Natural killer cell (primary cell): ENCODE measurements at regions not wholly inside any gene's neighbourhood (a gene's known extent, or its start where the extent isn't known, plus 50 kb on each side); places are given as distances from the start of the nearest gene placed in this dataset.

ENCODE experiments used
- ATAC-seq, 3 donors: fragments of 150-1000 bp in 2 of 3; fragments of 200-7000 bp in 1 of 3; cut with Tn5 transposase; 1 replicate in 1 of 3; 2 replicates in 2 of 3; pipeline ENCODE4 v1.10.0; 2021; ENCODE audit warnings: mild to moderate bottlenecking in 2 of 3, moderate library complexity in 2 of 3
- DNase-seq, 2 donors: peaks; one replicate each; pipeline versions ENCODE4 v3.0.0 to v3.0.0-alpha.2; 2013 to 2021; ENCODE audit warnings: mixed read lengths in 1 of 2
- H3K27ac ChIP-seq: one replicate; pipeline ENCODE4 v1.5.1; 2013; ENCODE audit warnings: mild to moderate bottlenecking, low read length
- H3K27me3 ChIP-seq: one replicate; pipeline ENCODE4 v1.6.1; 2013; ENCODE audit warnings: low read length; ENCODE audit not compliant: control insufficient read depth, insufficient read depth
- H3K36me3 ChIP-seq: one replicate; pipeline ENCODE4 v1.6.1; 2013; ENCODE audit warnings: low read length; ENCODE audit not compliant: control insufficient read depth, insufficient read depth
- H3K4me1 ChIP-seq: one replicate; pipeline ENCODE4 v1.6.1; 2013; ENCODE audit warnings: low read length; ENCODE audit not compliant: control insufficient read depth, insufficient read depth
- H3K4me3 ChIP-seq: one replicate; pipeline ENCODE4 v1.5.1; 2013; ENCODE audit warnings: low read length
- H3K9me3 ChIP-seq: one replicate; pipeline ENCODE4 v1.6.1; 2013; ENCODE audit warnings: low read length; ENCODE audit not compliant: control insufficient read depth, insufficient read depth
- H3K27ac Mint-ChIP-seq, 2 donors: one replicate each; pipeline ENCODE4 v1.8.0; 2022; ENCODE audit warnings: mild to moderate bottlenecking in 2 of 2, mixed read lengths in 2 of 2, moderate library complexity in 1 of 2
- H3K27me3 Mint-ChIP-seq, 2 donors: one replicate each; pipeline ENCODE4 v1.8.0; 2022; ENCODE audit warnings: low read depth in 2 of 2, mixed read lengths in 2 of 2
- H3K36me3 Mint-ChIP-seq: one replicate; pipeline ENCODE4 v1.8.0; 2022; ENCODE audit warnings: mixed read lengths
- H3K4me1 Mint-ChIP-seq, 2 donors: one replicate each; pipeline ENCODE4 v1.8.0; 2022; ENCODE audit warnings: mixed read lengths in 2 of 2
- H3K4me3 Mint-ChIP-seq: one replicate; pipeline ENCODE4 v1.8.0; 2022; ENCODE audit warnings: mild to moderate bottlenecking, moderate library complexity, mixed read lengths
- H3K9me3 Mint-ChIP-seq, 2 donors: one replicate each; pipeline ENCODE4 v1.8.0; 2022; ENCODE audit warnings: mixed read lengths in 2 of 2
- CTCF ChIP-seq: fragments of 200-600 bp; IDR thresholded peaks from one replicate; pipeline ENCODE4 v1.8.0; 2022; ENCODE audit warnings: antibody characterized with exemption
- WGBS: methylation state at CpG from one replicate; pipeline ENCODE4 v1.1.7; 2013; ENCODE audit warnings: missing lambda C conversion rate; ENCODE audit not compliant: insufficient coverage; 5-methylcytosine and 5-hydroxymethylcytosine counted together
- intact Hi-C: fragments of 100-400 bp; cut with micrococcal nuclease; formaldehyde crosslinking; loops from one replicate; pipeline ENCODE4 v1.14.2; 2022

- no CpG with 5 or more reads among the region's 2 CpGs for WGBS
- Histone ChIP-seq H3K36me3 (no peaks in the 10 kb centered on the region), H3K27me3 (no peaks in the 10 kb centered on the region), H3K27ac (no peak overlapping the region), H3K4me3 (no peak overlapping the region), H3K4me1 (no peaks in the 10 kb centered on the region), H3K9me3 (no peaks in the 10 kb centered on the region)
- Mint-ChIP-seq H3K36me3 (no peaks in the 10 kb centered on the region), H3K9me3 (peaks cover 2 to 4% of the 10 kb centered on the region in 2 donors), H3K4me3 (no peak overlapping the region), H3K27me3 (no peaks in the 10 kb centered on the region), H3K4me1 (no peaks in the 10 kb centered on the region), H3K27ac (no peak overlapping the region)
- no peak for TF ChIP-seq CTCF
- ATAC-seq (no peak), DNase-seq (no peak)
- intact Hi-C loops, result no loop called here
These were observed 208.7 kb downstream of the CBLL2 start for GRCh38 chrX:22481436-22481835.

GRCh38 chrX:22486296-22486695 lies 213.6 kb downstream of the CBLL2 start:
- Histone ChIP-seq H3K4me1 (no peaks in the 10 kb centered on the region), H3K27me3 (no peaks in the 10 kb centered on the region), H3K4me3 (no peak overlapping the region), H3K9me3 (no peaks in the 10 kb centered on the region), H3K36me3 (no peaks in the 10 kb centered on the region), H3K27ac (no peak overlapping the region)
- no peaks in the 10 kb centered on the region for H3K27me3 Mint-ChIP-seq
- no peak for TF ChIP-seq CTCF
- peaks cover 0 to 2% of the 10 kb centered on the region in 2 donors for H3K9me3 Mint-ChIP-seq
- 100% methylated on average over 3 of the region's 6 CpGs for WGBS
- no peak for ATAC-seq
- no peak overlapping the region for H3K4me3 Mint-ChIP-seq
- DNase-seq, result no peak
- intact Hi-C loops, result no loop called here
- H3K27ac Mint-ChIP-seq, result no peak overlapping the region
- no peaks in the 10 kb centered on the region for H3K36me3 Mint-ChIP-seq
- H3K4me1 Mint-ChIP-seq, result no peaks in the 10 kb centered on the region

GRCh38 chrX:22516893-22517292 lies 244.2 kb downstream of the CBLL2 start:
- H3K4me1 Mint-ChIP-seq, result no peaks in the 10 kb centered on the region
- DNase-seq (no peak), ATAC-seq (no peak)
- H3K27ac Mint-ChIP-seq, result no peak overlapping the region
- no peak for TF ChIP-seq CTCF
- peaks cover under 1 to 6% of the 10 kb centered on the region in 2 donors for H3K9me3 Mint-ChIP-seq
- Histone ChIP-seq H3K27me3 (no peaks in the 10 kb centered on the region), H3K9me3 (no peaks in the 10 kb centered on the region), H3K4me3 (no peak overlapping the region), H3K4me1 (no peaks in the 10 kb centered on the region), H3K36me3 (no peaks in the 10 kb centered on the region), H3K27ac (no peak overlapping the region)
- H3K4me3 Mint-ChIP-seq, result no peak overlapping the region
- no peaks in the 10 kb centered on the region for H3K36me3 Mint-ChIP-seq
- WGBS, result 83% methylated on average over 5 of the region's 5 CpGs
- intact Hi-C loops, result no loop called here
- no peaks in the 10 kb centered on the region for H3K27me3 Mint-ChIP-seq

GRCh38 chrX:22520128-22520828 lies 247.6 kb downstream of the CBLL2 start:
- TF ChIP-seq CTCF, result no peak
- H3K4me3 ChIP-seq, result no peak overlapping the region
- H3K9me3 ChIP-seq, result no peaks in the 10 kb centered on the region
- DNase-seq (no peak), ATAC-seq (no peak)
- no peaks in the 10 kb centered on the region for H3K36me3 Mint-ChIP-seq
- no peak overlapping the region for H3K27ac ChIP-seq
- intact Hi-C loops, result no loop called here
- peaks cover 3 to 6% of the 10 kb centered on the region in 2 donors for H3K9me3 Mint-ChIP-seq
- no peaks in the 10 kb centered on the region for H3K4me1 ChIP-seq
- H3K27ac Mint-ChIP-seq, result no peak overlapping the region
- no peaks in the 10 kb centered on the region for H3K27me3 Mint-ChIP-seq
- no peaks in the 10 kb centered on the region for H3K36me3 ChIP-seq
- no peak overlapping the region for H3K4me3 Mint-ChIP-seq
- WGBS, result 65% methylated on average over 3 of the region's 5 CpGs
- no peaks in the 10 kb centered on the region for H3K27me3 ChIP-seq
- no peaks in the 10 kb centered on the region for H3K4me1 Mint-ChIP-seq
